HG03439 (cell line): ENCODE measurements at regions not wholly inside any gene's neighbourhood (a gene's known extent, or its start where the extent isn't known, plus 50 kb on each side); places are given as distances from the start of the nearest gene placed in this dataset.
"Not testable (repeated sequence)": the region's sequence is repeated elsewhere in the genome, so short reads cannot be mapped to it uniquely, and the experiment has no call there.

ENCODE experiments used
- ATAC-seq: cut with Tn5 transposase; IDR thresholded peaks from one replicate; pipeline ENCODE4 v1.9.1; 2021; ENCODE audit warnings: mild to moderate bottlenecking, moderate library complexity; ENCODE audit not compliant: unreplicated experiment

- ATAC-seq: no peak
These were observed 140.1 kb upstream of the NR3C1 start for GRCh38 chr5:143543358-143544255.

- no peak for ATAC-seq
These were observed 139.3 kb upstream of the NR3C1 start for GRCh38 chr5:143542798-143543144.

GRCh38 chr5:143541943-143542797 is 138.7 kb upstream of the NR3C1 start:
- no peak for ATAC-seq

GRCh38 chr5:143539742-143540141 is 136.3 kb upstream of the NR3C1 start:
- ATAC-seq: no peak

- ATAC-seq: no peak
These were observed 133.6 kb upstream of the NR3C1 start for GRCh38 chr5:143537056-143537455.

- no peak for ATAC-seq
These were observed 132.9 kb upstream of the NR3C1 start for GRCh38 chr5:143536364-143536763.

GRCh38 chr5:143534761-143535154 is 131.3 kb upstream of the NR3C1 start:
- ATAC-seq: no peak

- ATAC-seq: no peak
These were observed 130.7 kb upstream of the NR3C1 start for GRCh38 chr5:143533978-143534760.

- ATAC-seq: no peak
These were observed 130.0 kb upstream of the NR3C1 start for GRCh38 chr5:143533475-143533874.

GRCh38 chr5:143527808-143528207 is 124.3 kb upstream of the NR3C1 start:
- no peak for ATAC-seq

GRCh38 chr5:143525176-143525575 is 121.7 kb upstream of the NR3C1 start:
- no peak for ATAC-seq

- ATAC-seq: no peak
These were observed 121.0 kb upstream of the NR3C1 start for GRCh38 chr5:143524338-143524945.

GRCh38 chr5:143521846-143522400 is 118.4 kb upstream of the NR3C1 start:
- ATAC-seq: no peak

- no peak for ATAC-seq
These were observed 117.7 kb upstream of the NR3C1 start for GRCh38 chr5:143521141-143521540.

GRCh38 chr5:143519215-143519614 is 115.7 kb upstream of the NR3C1 start:
- not testable (repeated sequence) for ATAC-seq

- ATAC-seq: not testable (repeated sequence)
These were observed 114.3 kb upstream of the NR3C1 start for GRCh38 chr5:143517824-143518223.

GRCh38 chr5:143516249-143516648 is 112.8 kb upstream of the NR3C1 start:
- no peak for ATAC-seq

- ATAC-seq: no peak
These were observed 112.3 kb upstream of the NR3C1 start for GRCh38 chr5:143515829-143516228.

GRCh38 chr5:143514616-143515335 is 111.3 kb upstream of the NR3C1 start:
- ATAC-seq: no peak

- ATAC-seq: no peak
These were observed 110.2 kb upstream of the NR3C1 start for GRCh38 chr5:143513720-143514119.
